ENCODE measurements at regions not wholly inside any gene's neighbourhood (a gene's known extent, or its start where the extent isn't known, plus 50 kb on each side); places are given as distances from the start of the nearest gene placed in this dataset.

DNA sequence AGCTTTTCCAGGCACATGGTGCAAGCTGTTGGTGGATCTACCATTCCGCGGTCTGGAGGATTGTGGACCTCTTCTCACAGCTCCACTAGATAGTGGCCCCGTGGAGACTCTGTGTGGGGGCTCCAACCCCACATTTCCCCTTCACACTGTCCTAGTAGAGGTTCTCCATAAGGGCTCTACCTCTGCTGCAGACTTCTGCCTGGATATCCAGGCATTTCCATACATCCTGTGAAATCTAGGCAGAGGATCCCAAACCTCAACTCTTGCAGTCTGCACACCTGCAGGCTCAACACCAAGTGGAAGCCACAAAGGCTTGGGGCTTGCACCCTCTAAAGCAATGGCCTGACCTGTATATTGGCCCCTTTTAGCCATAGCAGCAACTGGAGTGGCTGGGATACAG is 283.4 kb upstream of the KLF4 start:
- no peaks in the 10 kb centered on the region for H3K27me3 ChIP-seq (ENCODE audit: insufficient read depth, low read length, poor library complexity, severe bottlenecking)
- H3K9me2 ChIP-seq (replicated peaks; ENCODE audit: low read depth, low read length), result no peaks in the 10 kb centered on the region
- no peak overlapping the region for H2AFZ ChIP-seq (ENCODE audit: low read length)
- H3K9me3 ChIP-seq (ENCODE audit: insufficient read depth, low read depth, low read length), result no peaks in the 10 kb centered on the region
- no peaks in the 10 kb centered on the region for H3K4me1 ChIP-seq (ENCODE audit: insufficient read depth, low read length, poor library complexity, severe bottlenecking)
- H3K4me3 ChIP-seq (ENCODE audit: low read length, poor library complexity, severe bottlenecking), result no peak overlapping the region
- H4K20me1 ChIP-seq (ENCODE audit: insufficient read depth, low read length, poor library complexity, severe bottlenecking), result no peaks in the 10 kb centered on the region
- no peaks in the 10 kb centered on the region for H3F3A ChIP-seq (ENCODE audit: low read depth)
- H3K4me2 ChIP-seq (ENCODE audit: low read depth, low read length, poor library complexity, severe bottlenecking), result no peak overlapping the region
- H3K79me2 ChIP-seq (ENCODE audit: insufficient read depth, low read length), result no peaks in the 10 kb centered on the region
- H3K36me3 ChIP-seq (ENCODE audit: insufficient read depth, low read length), result no peaks in the 10 kb centered on the region
- TF ChIP-seq EZH2phosphoT487 (IDR thresholded peaks at IDR 0.05; ENCODE audit: borderline replicate concordance), result no peak
- TF ChIP-seq, protein P1, sequence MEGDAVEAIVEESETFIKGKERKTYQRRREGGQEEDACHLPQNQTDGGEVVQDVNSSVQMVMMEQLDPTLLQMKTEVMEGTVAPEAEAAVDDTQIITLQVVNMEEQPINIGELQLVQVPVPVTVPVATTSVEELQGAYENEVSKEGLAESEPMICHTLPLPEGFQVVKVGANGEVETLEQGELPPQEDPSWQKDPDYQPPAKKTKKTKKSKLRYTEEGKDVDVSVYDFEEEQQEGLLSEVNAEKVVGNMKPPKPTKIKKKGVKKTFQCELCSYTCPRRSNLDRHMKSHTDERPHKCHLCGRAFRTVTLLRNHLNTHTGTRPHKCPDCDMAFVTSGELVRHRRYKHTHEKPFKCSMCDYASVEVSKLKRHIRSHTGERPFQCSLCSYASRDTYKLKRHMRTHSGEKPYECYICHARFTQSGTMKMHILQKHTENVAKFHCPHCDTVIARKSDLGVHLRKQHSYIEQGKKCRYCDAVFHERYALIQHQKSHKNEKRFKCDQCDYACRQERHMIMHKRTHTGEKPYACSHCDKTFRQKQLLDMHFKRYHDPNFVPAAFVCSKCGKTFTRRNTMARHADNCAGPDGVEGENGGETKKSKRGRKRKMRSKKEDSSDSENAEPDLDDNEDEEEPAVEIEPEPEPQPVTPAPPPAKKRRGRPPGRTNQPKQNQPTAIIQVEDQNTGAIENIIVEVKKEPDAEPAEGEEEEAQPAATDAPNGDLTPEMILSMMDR (conservative IDR thresholded peaks at IDR 0.05; ENCODE audit: low read length), result no peak
- H3K9ac ChIP-seq (ENCODE audit: low read depth, low read length, poor library complexity, severe bottlenecking), result no peak overlapping the region

GRCh38 chr9:107770716-107771115 is 281.1 kb upstream of the KLF4 start:
- no peak overlapping the region for H3K4me3 ChIP-seq (ENCODE audit: low read length, poor library complexity, severe bottlenecking)
- no peak overlapping the region for H2AFZ ChIP-seq (ENCODE audit: low read length)
- H3K4me1 ChIP-seq (ENCODE audit: insufficient read depth, low read length, poor library complexity, severe bottlenecking), result no peaks in the 10 kb centered on the region
- no peaks in the 10 kb centered on the region for H3K79me2 ChIP-seq (ENCODE audit: insufficient read depth, low read length)
- H3F3A ChIP-seq (ENCODE audit: low read depth), result no peaks in the 10 kb centered on the region
- H3K36me3 ChIP-seq (ENCODE audit: insufficient read depth, low read length), result no peaks in the 10 kb centered on the region
- no peak for TF ChIP-seq EZH2phosphoT487 (IDR thresholded peaks at IDR 0.05; ENCODE audit: borderline replicate concordance)
- TF ChIP-seq, protein P1 (conservative IDR thresholded peaks at IDR 0.05; ENCODE audit: low read length), result no peak
- H4K20me1 ChIP-seq (ENCODE audit: insufficient read depth, low read length, poor library complexity, severe bottlenecking), result no peaks in the 10 kb centered on the region
- no peaks in the 10 kb centered on the region for H3K9me2 ChIP-seq (replicated peaks; ENCODE audit: low read depth, low read length)
- H3K4me2 ChIP-seq (ENCODE audit: low read depth, low read length, poor library complexity, severe bottlenecking), result no peak overlapping the region
- no peaks in the 10 kb centered on the region for H3K27me3 ChIP-seq (ENCODE audit: insufficient read depth, low read length, poor library complexity, severe bottlenecking)
- no peaks in the 10 kb centered on the region for H3K9me3 ChIP-seq (ENCODE audit: insufficient read depth, low read depth, low read length)
- no peak overlapping the region for H3K9ac ChIP-seq (ENCODE audit: low read depth, low read length, poor library complexity, severe bottlenecking)

DNA sequence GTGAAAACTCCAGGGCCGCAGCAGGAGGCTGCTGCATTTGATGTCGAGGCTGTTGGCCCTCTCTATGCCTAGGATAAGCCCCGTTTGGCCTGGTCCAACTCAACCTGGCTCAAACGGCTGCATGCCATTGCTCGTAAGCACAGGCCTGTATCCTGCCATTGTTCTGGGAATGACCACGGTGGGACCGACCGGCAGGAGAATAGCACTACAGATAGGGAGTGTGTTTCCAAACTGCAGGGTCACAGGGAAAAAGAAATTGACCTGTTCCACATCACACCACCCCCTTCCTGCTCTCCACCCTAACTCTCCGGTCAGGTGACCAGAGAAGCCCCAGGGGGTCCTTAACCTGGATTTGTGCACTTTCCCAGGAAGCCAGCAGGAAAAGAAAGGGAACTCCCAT is 278.7 kb upstream of the KLF4 start:
- Histone ChIP-seq H3K9ac (ENCODE audit: low read depth, low read length, poor library complexity, severe bottlenecking) (no peak overlapping the region), H3K79me2 (ENCODE audit: insufficient read depth, low read length) (no peaks in the 10 kb centered on the region)

More for the DNA sequence above, 278.7 kb upstream of the KLF4 start:
- no peak overlapping the region for H3K4me2 ChIP-seq (ENCODE audit: low read depth, low read length, poor library complexity, severe bottlenecking)
- no peak overlapping the region for H2AFZ ChIP-seq (ENCODE audit: low read length)
- H3K4me3 ChIP-seq (ENCODE audit: low read length, poor library complexity, severe bottlenecking), result no peak overlapping the region
- no peaks in the 10 kb centered on the region for H3F3A ChIP-seq (ENCODE audit: low read depth)
- no peaks in the 10 kb centered on the region for H3K9me2 ChIP-seq (replicated peaks; ENCODE audit: low read depth, low read length)
- no peaks in the 10 kb centered on the region for H3K9me3 ChIP-seq (ENCODE audit: insufficient read depth, low read depth, low read length)
- H3K27me3 ChIP-seq (ENCODE audit: insufficient read depth, low read length, poor library complexity, severe bottlenecking), result no peaks in the 10 kb centered on the region
- no peaks in the 10 kb centered on the region for H4K20me1 ChIP-seq (ENCODE audit: insufficient read depth, low read length, poor library complexity, severe bottlenecking)
- TF ChIP-seq, protein P1 (conservative IDR thresholded peaks at IDR 0.05; ENCODE audit: low read length), result no peak
- TF ChIP-seq EZH2phosphoT487 (IDR thresholded peaks at IDR 0.05; ENCODE audit: borderline replicate concordance), result no peak
- no peaks in the 10 kb centered on the region for H3K36me3 ChIP-seq (ENCODE audit: insufficient read depth, low read length)
- H3K4me1 ChIP-seq (ENCODE audit: insufficient read depth, low read length, poor library complexity, severe bottlenecking), result no peaks in the 10 kb centered on the region

All from Loucy (cell line).